Upper lobe of left lung (tissue), 4 donors: ENCODE measurements at regions not wholly inside any gene's neighbourhood (a gene's known extent, or its start where the extent isn't known, plus 50 kb on each side); places are given as distances from the start of the nearest gene placed in this dataset.

Experiments used
- POLR2A ChIP-seq, 4 donors: fragments of 450-650 bp; IDR thresholded peaks; one replicate each; pipeline ENCODE4 v1.5.1; 2016 to 2017; ENCODE audit warnings: antibody characterized with exemption in 4 of 4, mild to moderate bottlenecking in 2 of 4
- POLR2AphosphoS5 ChIP-seq, 2 donors: sonication (generic); formaldehyde crosslinking; IDR thresholded peaks; one replicate each; pipeline ENCODE4 v1.5.1; 2017; ENCODE audit warnings: antibody characterized with exemption in 2 of 2
- TF ChIP-seq, protein P1 (sequence below), 6 experiments: fragments of 450-650 bp in 4 of 6; fragments of 200-600 bp in 2 of 6; sonication (generic) in 2 of 6; IDR thresholded peaks; one replicate each; pipeline ENCODE4 v1.5.1; 2016 to 2019; ENCODE audit warnings: antibody characterized with exemption in 6 of 6

DNA sequence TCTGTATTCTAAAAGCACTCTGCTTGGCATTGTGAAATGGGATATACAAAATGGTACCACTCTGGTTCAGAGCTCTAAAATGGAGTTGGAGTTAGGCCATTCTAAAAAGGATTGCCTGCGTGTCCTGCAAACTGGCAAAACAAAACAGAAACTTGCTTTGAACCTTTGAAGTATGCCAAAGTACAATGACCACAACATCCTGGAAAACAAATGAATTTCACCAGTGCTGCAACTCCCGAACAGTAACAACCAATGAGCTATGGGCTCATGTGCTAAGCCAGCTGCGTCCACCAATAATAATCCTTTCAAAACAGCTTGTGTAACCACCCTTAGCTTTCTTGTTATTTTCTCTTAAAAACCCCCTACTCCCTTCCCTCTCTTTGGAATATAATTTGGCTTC lies 88.4 kb upstream of the CXCL14 start:
- TF ChIP-seq, protein P1, sequence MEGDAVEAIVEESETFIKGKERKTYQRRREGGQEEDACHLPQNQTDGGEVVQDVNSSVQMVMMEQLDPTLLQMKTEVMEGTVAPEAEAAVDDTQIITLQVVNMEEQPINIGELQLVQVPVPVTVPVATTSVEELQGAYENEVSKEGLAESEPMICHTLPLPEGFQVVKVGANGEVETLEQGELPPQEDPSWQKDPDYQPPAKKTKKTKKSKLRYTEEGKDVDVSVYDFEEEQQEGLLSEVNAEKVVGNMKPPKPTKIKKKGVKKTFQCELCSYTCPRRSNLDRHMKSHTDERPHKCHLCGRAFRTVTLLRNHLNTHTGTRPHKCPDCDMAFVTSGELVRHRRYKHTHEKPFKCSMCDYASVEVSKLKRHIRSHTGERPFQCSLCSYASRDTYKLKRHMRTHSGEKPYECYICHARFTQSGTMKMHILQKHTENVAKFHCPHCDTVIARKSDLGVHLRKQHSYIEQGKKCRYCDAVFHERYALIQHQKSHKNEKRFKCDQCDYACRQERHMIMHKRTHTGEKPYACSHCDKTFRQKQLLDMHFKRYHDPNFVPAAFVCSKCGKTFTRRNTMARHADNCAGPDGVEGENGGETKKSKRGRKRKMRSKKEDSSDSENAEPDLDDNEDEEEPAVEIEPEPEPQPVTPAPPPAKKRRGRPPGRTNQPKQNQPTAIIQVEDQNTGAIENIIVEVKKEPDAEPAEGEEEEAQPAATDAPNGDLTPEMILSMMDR (IDR thresholded peaks at IDR 0.05): no peak
- TF ChIP-seq POLR2A (IDR thresholded peaks at IDR 0.05): no peak
- no peak for TF ChIP-seq POLR2AphosphoS5 (IDR thresholded peaks at IDR 0.05)
